Keratinocyte (primary cell): ENCODE measurements at regions not wholly inside any gene's neighbourhood (a gene's known extent, or its start where the extent isn't known, plus 50 kb on each side); places are given as distances from the start of the nearest gene placed in this dataset.
A peak's percentile ranks its signal among the peaks of the same experiment; 100 is the strongest.

ENCODE experiments used
- EZH2 ChIP-seq: IDR thresholded peaks from one replicate; pipeline ENCODE4 v1.6.1; 2012; ENCODE audit warnings: inconsistent platforms, mild to moderate bottlenecking, low read length, moderate library complexity
- TF ChIP-seq, protein P1 (sequence below), 3 experiments: IDR thresholded peaks in 1 of 3; conservative IDR thresholded peaks in 1 of 3; optimal IDR thresholded peaks in 1 of 3; 2 replicates in 2 of 3; 3 replicates in 1 of 3; pipeline versions ENCODE3 to v1.5.1; 2011; ENCODE audit warnings: low read length in 3 of 3, mild to moderate bottlenecking in 3 of 3, moderate library complexity in 2 of 3, control low read depth in 1 of 3, inconsistent platforms in 1 of 3; ENCODE audit not compliant: insufficient read depth in 2 of 3; ENCODE audit errors: extremely low read depth in 1 of 3

- TF ChIP-seq, protein P1, sequence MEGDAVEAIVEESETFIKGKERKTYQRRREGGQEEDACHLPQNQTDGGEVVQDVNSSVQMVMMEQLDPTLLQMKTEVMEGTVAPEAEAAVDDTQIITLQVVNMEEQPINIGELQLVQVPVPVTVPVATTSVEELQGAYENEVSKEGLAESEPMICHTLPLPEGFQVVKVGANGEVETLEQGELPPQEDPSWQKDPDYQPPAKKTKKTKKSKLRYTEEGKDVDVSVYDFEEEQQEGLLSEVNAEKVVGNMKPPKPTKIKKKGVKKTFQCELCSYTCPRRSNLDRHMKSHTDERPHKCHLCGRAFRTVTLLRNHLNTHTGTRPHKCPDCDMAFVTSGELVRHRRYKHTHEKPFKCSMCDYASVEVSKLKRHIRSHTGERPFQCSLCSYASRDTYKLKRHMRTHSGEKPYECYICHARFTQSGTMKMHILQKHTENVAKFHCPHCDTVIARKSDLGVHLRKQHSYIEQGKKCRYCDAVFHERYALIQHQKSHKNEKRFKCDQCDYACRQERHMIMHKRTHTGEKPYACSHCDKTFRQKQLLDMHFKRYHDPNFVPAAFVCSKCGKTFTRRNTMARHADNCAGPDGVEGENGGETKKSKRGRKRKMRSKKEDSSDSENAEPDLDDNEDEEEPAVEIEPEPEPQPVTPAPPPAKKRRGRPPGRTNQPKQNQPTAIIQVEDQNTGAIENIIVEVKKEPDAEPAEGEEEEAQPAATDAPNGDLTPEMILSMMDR (optimal IDR thresholded peaks at IDR 0.05 in 1 of 3, IDR thresholded peaks at IDR 0.05 in 1 of 3, conservative IDR thresholded peaks at IDR 0.05 in 1 of 3; ENCODE audit: extremely low read depth in 1 of 3, insufficient read depth in 2 of 3, low read length in 3 of 3): peak in 1 of 3 experiments; percentile 42
- TF ChIP-seq EZH2: no peak
These were observed 1935.1 kb upstream of the PIK3C3 start for GRCh38 chr18:40019797-40020392.
